ENCODE measurements at regions not wholly inside any gene's neighbourhood (a gene's known extent, or its start where the extent isn't known, plus 50 kb on each side); places are given as distances from the start of the nearest gene placed in this dataset.

- BruUV-seq (replicated peaks): no TSS peak
- Histone ChIP-seq H3K4me3 (ENCODE audit: low read depth, low read length, poor library complexity, severe bottlenecking) (no peak overlapping the region), H3K27ac (ENCODE audit: low read depth, low read length, poor library complexity, severe bottlenecking) (no peak overlapping the region), H3K4me1 (ENCODE audit: insufficient read depth, low read length, poor library complexity, severe bottlenecking) (peaks cover 16% of the 10 kb centered on the region), H3K36me3 (ENCODE audit: insufficient read depth, low read length, poor library complexity, severe bottlenecking) (no peaks in the 10 kb centered on the region), H3K9me3 (ENCODE audit: low read depth, low read length, poor library complexity, severe bottlenecking) (peaks cover 14% of the 10 kb centered on the region), H3K27me3 (replicated peaks; ENCODE audit: insufficient read depth, low read depth, low read length, poor library complexity) (no peaks in the 10 kb centered on the region)
- TF ChIP-seq, protein P1, sequence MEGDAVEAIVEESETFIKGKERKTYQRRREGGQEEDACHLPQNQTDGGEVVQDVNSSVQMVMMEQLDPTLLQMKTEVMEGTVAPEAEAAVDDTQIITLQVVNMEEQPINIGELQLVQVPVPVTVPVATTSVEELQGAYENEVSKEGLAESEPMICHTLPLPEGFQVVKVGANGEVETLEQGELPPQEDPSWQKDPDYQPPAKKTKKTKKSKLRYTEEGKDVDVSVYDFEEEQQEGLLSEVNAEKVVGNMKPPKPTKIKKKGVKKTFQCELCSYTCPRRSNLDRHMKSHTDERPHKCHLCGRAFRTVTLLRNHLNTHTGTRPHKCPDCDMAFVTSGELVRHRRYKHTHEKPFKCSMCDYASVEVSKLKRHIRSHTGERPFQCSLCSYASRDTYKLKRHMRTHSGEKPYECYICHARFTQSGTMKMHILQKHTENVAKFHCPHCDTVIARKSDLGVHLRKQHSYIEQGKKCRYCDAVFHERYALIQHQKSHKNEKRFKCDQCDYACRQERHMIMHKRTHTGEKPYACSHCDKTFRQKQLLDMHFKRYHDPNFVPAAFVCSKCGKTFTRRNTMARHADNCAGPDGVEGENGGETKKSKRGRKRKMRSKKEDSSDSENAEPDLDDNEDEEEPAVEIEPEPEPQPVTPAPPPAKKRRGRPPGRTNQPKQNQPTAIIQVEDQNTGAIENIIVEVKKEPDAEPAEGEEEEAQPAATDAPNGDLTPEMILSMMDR (conservative IDR thresholded peaks at IDR 0.05; ENCODE audit: low read depth, low read length): no peak
- no peak for TF ChIP-seq EZH2 (IDR thresholded peaks at IDR 0.05; ENCODE audit: borderline replicate concordance, low read depth, low read length, poor library complexity, severe bottlenecking)
- ChIA-PET CTCF (no interaction called here), POLR2A (ENCODE audit: low non-redundant PET) (no interaction called here)
- intact Hi-C loops (cut with micrococcal nuclease; ENCODE audit: unreplicated experiment): no loop called here
- DNase-seq (ENCODE audit: low spot score): peak; percentile 63
These were observed 237.1 kb upstream of the AFDN start for GRCh38 chr6:167589615-167589940.

- Histone ChIP-seq H3K9me3 (ENCODE audit: low read depth, low read length, poor library complexity, severe bottlenecking) (peaks cover 9% of the 10 kb centered on the region), H3K36me3 (ENCODE audit: insufficient read depth, low read length, poor library complexity, severe bottlenecking) (no peaks in the 10 kb centered on the region), H3K27me3 (replicated peaks; ENCODE audit: insufficient read depth, low read depth, low read length, poor library complexity) (no peaks in the 10 kb centered on the region), H3K27ac (ENCODE audit: low read depth, low read length, poor library complexity, severe bottlenecking) (no peak overlapping the region), H3K4me3 (ENCODE audit: low read depth, low read length, poor library complexity, severe bottlenecking) (no peak overlapping the region), H3K4me1 (ENCODE audit: insufficient read depth, low read length, poor library complexity, severe bottlenecking) (peaks cover 16% of the 10 kb centered on the region)
- TF ChIP-seq, protein P1 (conservative IDR thresholded peaks at IDR 0.05; ENCODE audit: low read depth, low read length): no peak
- TF ChIP-seq EZH2 (IDR thresholded peaks at IDR 0.05; ENCODE audit: borderline replicate concordance, low read depth, low read length, poor library complexity, severe bottlenecking): no peak
- no TSS peak for BruUV-seq (replicated peaks)
- DNase-seq (ENCODE audit: low spot score): no peak
- intact Hi-C loops (cut with micrococcal nuclease; ENCODE audit: unreplicated experiment): no loop called here
- ChIA-PET CTCF (no interaction called here), POLR2A (ENCODE audit: low non-redundant PET) (no interaction called here)
These were observed 236.5 kb upstream of the AFDN start for GRCh38 chr6:167590193-167590592.

All from A673 (cell line).